ENCODE measurements at regions not wholly inside any gene's neighbourhood (a gene's known extent, or its start where the extent isn't known, plus 50 kb on each side); places are given as distances from the start of the nearest gene placed in this dataset.

DNA sequence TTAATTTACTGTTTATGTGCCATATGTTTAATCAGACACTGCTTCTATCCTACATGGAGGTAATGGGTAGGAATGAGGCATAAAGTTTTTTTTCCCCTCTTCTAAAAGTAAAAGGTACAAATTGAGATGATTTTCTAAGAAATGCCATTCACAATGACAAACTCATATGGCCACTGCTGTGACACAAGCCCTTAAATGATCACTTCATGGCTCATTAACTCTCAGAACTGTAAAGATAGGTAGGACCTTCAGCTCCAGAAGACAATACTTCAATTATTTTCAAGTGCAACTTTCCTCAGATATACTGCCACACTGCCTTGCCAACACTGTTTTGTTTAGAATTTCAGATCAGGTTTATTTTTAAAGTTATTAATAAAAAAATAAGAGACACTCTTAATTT, 362.9 kb upstream of the ZNF608 start:
- no peak for TF ChIP-seq JUND (IDR thresholded peaks at IDR 0.05)
- no peak for TF ChIP-seq RAD21 (IDR thresholded peaks at IDR 0.05)
- no peak for TF ChIP-seq SP1 (IDR thresholded peaks at IDR 0.05)
- no peak for TF ChIP-seq CTCF (IDR thresholded peaks at IDR 0.05; ENCODE audit: low read depth, low read length, missing input control)
- TF ChIP-seq TAF1 (conservative IDR thresholded peaks at IDR 0.05), result no peak
- no peak for TF ChIP-seq EGR1 (IDR thresholded peaks at IDR 0.05; ENCODE audit: low read depth in 2 of 2)
- no peak for TF ChIP-seq REST (IDR thresholded peaks at IDR 0.05)

All from liver (tissue), 3 donors.